Effector CD4-positive, alpha-beta T cell (primary cell): ENCODE measurements at regions not wholly inside any gene's neighbourhood (a gene's known extent, or its start where the extent isn't known, plus 50 kb on each side); places are given as distances from the start of the nearest gene placed in this dataset.

Experiments
- DNase-seq: peaks from one replicate; pipeline ENCODE4 v3.0.0-alpha.2; 2020

GRCh38 chr12:125583071-125583470 is 517.8 kb downstream of the AACS start:
- no peak for DNase-seq

GRCh38 chr12:125586441-125586840 is 521.2 kb downstream of the AACS start:
- DNase-seq: no peak

- DNase-seq: no peak
Measured at GRCh38 chr12:125593269-125593668, 528.0 kb downstream of the AACS start.

- DNase-seq: no peak
Measured at GRCh38 chr12:125604976-125605375, 539.7 kb downstream of the AACS start.

GRCh38 chr12:125606312-125606711 is 541.1 kb downstream of the AACS start:
- DNase-seq: no peak

GRCh38 chr12:125610292-125610691 is 545.1 kb downstream of the AACS start:
- DNase-seq: no peak

DNA sequence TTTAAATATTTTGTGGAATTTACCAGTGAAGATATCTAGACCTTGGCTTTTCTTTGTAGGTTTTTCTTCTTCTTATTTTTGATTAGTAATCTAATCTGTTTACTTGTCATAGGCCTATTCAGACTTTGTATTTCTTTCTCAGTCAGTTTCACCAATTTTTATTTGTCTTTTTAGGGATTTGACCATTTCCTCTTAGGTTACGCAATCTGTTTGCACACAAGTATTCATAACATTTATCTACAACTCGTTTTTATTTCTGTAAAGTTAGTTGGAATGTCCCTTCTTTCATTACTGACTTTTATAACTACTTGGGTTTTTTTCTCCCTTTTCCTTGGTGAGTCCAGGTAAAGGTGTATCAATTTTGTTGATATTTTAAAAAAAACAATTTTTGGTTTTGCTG is 545.7 kb downstream of the AACS start:
- DNase-seq: no peak

GRCh38 chr12:125614058-125614457 is 548.8 kb downstream of the AACS start:
- no peak for DNase-seq

GRCh38 chr12:125619723-125620122 is 554.5 kb downstream of the AACS start:
- no peak for DNase-seq

DNA sequence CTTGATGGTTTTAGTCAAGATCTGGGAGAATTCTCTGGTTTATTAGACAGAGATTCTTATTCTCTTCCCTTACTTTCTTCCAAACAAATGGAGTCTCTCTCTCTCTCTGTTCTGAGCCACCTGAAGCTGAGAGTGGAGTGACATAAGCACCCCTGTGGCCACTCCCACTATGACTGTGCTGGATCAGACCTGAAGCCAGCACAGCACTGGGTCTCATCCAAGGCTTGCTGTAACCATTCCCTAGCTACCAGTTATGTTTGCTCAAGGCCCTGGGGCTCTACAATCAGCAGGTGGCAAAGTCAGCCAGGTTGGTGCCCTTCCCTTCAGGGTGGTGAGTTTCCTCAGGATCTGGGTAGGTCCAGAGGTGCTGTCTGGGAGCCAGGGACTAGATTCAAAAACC is 568.5 kb downstream of the AACS start:
- no peak for DNase-seq

GRCh38 chr12:125634813-125635212 is 569.6 kb downstream of the AACS start:
- no peak for DNase-seq

DNA sequence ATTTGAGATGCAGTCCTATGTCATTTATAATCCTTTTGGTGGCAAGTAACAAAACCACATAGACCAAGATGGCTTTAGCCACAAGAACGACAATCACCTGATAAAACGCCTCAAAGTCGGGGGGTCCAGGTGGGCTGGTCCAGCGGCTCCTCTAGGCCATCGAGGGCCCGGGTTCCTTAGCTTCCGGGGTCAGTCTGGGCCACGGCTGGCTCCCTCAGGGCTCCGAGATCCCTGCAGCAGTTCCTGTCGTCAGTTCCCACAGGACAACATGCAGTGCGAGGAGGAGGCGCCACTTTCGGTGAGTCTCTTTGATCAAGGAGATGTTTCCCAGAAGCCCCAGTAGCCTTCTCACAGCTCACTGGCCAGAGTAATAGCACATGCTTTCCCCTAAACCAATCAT is 574.6 kb downstream of the AACS start:
- no peak for DNase-seq

DNA sequence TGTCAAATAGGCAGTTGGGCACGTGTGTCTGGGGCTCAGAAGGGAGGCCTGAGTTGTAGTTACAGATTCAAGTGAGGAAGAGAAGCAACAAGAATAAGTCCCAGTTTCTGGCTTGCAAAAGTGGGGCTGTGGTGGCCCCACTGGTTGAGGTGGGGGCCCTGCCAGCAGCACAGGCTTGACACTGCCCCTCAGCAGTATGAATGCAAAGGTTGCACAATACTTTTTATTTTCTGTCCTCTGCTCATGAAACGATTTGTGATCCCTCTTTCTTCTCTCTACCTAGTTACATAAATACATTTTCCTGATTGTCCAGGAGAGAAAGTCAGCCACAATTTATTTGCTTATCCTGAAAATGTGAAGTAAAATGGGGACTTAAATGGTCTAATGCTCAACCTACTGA is 577.8 kb downstream of the AACS start:
- no peak for DNase-seq

- DNase-seq: no peak
Measured at GRCh38 chr12:125645724-125646123, 580.5 kb downstream of the AACS start.

- no peak for DNase-seq
Measured at GRCh38 chr12:125650587-125650986, 585.4 kb downstream of the AACS start.

- DNase-seq: no peak
Measured at GRCh38 chr12:125651625-125652024, 586.4 kb downstream of the AACS start.

- no peak for DNase-seq
Measured at GRCh38 chr12:125652681-125653080, 587.4 kb downstream of the AACS start.

DNA sequence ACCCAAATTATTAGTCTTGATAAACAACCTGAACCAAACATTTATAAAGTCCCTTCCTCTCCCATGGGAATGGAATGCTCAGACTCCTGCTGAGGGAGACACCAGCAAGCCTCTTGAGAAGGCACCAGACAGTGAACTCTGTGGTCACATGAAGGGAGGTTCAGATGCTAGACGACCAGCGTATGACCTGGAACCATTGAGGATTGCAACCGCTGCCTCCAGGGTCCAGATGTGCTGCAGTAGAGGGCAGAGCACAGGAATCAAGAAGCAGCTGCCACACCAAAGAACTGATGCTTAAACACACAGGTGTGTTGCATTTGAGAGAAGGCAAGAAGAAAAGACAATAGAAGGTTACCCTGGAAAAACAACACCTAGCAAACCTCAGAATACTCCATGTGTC is 592.4 kb downstream of the AACS start:
- no peak for DNase-seq

- DNase-seq: no peak
Measured at GRCh38 chr12:125674554-125675338, 609.5 kb downstream of the AACS start.

DNA sequence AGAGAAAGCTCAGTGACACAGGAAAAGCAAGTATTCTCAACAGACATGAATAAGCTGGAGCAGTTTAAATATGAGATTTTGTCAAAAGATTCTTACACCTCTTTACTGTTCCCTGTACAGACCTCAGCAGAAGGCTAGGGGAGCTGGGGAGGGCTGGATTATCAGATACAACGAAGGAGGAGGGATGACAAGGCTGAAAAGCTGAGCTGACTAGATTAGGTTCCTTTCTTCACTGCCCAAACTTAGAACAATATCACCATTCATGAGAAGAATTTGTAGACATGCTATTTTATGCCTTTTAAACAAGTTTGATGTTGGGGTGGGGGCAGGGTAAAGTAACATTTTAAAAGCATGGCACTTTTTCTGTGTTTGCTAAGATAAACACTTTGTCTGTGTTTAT is 611.1 kb downstream of the AACS start:
- DNase-seq: no peak

GRCh38 chr12:125677829-125678228 is 612.6 kb downstream of the AACS start:
- no peak for DNase-seq

- no peak for DNase-seq
Measured at GRCh38 chr12:125678589-125678993, 613.4 kb downstream of the AACS start.

DNA sequence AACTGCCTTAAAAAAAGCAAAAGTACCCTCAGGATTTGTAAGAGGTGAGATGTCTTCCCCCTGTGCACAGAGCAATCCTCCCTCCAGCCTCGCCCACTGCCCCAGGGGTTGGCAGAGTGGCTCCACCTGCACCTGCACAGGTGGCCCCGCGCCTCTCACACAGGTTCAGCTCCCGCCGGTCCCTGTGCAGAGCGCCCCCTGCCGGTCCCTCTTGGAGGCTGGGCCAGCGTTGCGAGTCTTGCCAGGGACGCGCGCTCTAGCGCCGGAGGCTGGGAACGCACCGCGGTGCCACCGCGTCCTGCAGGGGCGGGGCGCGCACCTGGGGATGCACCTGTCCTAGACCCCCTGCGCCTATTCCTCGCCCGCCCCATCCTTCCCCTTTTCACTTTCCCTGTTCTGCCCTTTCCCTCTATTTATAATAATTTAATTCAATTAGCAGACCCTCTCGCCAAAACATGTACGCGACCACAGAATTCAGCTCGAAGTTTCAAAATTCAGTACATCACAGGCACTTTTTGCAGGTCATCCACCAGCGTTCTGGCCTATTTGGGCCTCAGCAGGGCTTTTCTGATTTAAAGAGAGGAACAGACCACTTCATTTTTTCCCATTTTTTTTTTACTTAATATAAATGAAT is 618.6 kb downstream of the AACS start:
- no peak for DNase-seq

GRCh38 chr12:125684968-125685790 is 619.9 kb downstream of the AACS start:
- DNase-seq: no peak
